ENCODE measurements at regions not wholly inside any gene's neighbourhood (a gene's known extent, or its start where the extent isn't known, plus 50 kb on each side); places are given as distances from the start of the nearest gene placed in this dataset.

DNA sequence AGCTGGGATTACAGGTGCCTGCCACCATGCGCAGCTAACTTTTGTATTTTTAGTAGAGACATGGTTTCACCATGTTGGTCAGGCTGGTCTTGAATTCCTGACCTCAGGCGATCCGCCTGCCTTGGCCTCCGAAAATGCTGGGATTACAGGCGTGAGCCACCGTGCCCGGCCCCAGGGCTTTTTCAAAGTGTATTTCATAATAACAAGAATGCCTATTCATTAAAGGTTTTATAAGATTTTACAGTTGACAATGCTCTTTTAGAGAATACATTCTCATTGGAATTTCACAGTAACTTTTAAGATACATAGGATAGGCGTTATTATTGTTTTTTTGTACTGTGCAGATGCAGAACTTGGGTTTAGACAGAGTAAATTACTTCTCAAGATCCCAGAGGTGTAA lies 52.6 kb upstream of the PTPRK start:
- no peak overlapping the region for H3K27ac Mint-ChIP-seq (ENCODE audit: unreplicated experiment)
- no peaks in the 10 kb centered on the region for H3K9me3 Mint-ChIP-seq (ENCODE audit: unreplicated experiment)
- no peak for DNase-seq
- H3K27me3 Mint-ChIP-seq (ENCODE audit: unreplicated experiment), result peaks cover 2% of the 10 kb centered on the region
- H3K36me3 Mint-ChIP-seq (ENCODE audit: unreplicated experiment), result no peaks in the 10 kb centered on the region
- TF ChIP-seq, protein P1, sequence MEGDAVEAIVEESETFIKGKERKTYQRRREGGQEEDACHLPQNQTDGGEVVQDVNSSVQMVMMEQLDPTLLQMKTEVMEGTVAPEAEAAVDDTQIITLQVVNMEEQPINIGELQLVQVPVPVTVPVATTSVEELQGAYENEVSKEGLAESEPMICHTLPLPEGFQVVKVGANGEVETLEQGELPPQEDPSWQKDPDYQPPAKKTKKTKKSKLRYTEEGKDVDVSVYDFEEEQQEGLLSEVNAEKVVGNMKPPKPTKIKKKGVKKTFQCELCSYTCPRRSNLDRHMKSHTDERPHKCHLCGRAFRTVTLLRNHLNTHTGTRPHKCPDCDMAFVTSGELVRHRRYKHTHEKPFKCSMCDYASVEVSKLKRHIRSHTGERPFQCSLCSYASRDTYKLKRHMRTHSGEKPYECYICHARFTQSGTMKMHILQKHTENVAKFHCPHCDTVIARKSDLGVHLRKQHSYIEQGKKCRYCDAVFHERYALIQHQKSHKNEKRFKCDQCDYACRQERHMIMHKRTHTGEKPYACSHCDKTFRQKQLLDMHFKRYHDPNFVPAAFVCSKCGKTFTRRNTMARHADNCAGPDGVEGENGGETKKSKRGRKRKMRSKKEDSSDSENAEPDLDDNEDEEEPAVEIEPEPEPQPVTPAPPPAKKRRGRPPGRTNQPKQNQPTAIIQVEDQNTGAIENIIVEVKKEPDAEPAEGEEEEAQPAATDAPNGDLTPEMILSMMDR (IDR thresholded peaks at IDR 0.05; ENCODE audit: partially characterized antibody, unreplicated experiment), result no peak
- no peaks in the 10 kb centered on the region for H3K4me1 Mint-ChIP-seq (ENCODE audit: low read depth, unreplicated experiment)
- H3K4me3 Mint-ChIP-seq (ENCODE audit: unreplicated experiment), result no peak overlapping the region

DNA sequence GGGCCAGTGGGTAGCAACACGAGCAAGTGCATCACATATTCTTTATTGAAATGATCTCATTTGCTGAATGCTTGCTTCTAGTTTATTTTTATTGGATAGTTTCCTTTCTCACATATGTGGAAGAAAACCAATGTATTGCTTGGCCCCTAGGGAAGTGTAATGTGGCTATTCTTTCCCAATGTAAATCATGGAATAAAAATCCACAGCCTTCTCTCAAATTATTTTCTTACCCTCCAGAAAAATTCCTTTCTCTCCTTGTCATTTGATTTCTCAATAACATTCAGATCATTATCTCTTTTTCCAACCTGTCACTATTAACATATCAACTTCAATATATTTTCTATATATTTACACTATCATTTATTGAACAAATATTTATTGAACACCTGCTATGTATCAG lies 51.9 kb upstream of the PTPRK start:
- Mint-ChIP-seq H3K4me3 (ENCODE audit: unreplicated experiment) (no peak overlapping the region), H3K36me3 (ENCODE audit: unreplicated experiment) (no peaks in the 10 kb centered on the region)

DNA sequence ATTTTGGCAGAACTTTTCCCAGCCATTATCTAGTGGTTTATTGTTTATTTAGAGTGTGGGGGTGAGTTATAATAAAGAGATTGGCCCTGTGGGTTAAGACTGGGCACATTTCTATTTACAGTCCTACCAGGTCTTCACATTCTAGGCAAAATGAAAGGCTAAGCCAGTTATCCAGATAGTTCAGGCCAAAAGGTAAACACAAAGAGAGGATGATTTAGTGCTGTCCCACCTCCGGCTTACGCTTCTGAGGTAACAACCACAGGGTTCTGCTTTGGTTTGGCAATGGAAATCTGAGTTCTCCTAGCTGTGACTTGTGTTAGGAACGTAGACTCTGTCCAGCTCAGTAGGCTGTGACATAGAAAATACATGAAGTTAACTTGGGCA lies 50.3 kb upstream of the PTPRK start:
- H3K4me1 Mint-ChIP-seq (ENCODE audit: low read depth, unreplicated experiment), result no peaks in the 10 kb centered on the region
- H3K27me3 Mint-ChIP-seq (ENCODE audit: unreplicated experiment), result peaks cover 2% of the 10 kb centered on the region
- DNase-seq, result no peak
- H3K27ac Mint-ChIP-seq (ENCODE audit: unreplicated experiment), result no peak overlapping the region
- H3K36me3 Mint-ChIP-seq (ENCODE audit: unreplicated experiment), result no peaks in the 10 kb centered on the region
- no peaks in the 10 kb centered on the region for H3K9me3 Mint-ChIP-seq (ENCODE audit: unreplicated experiment)
- TF ChIP-seq, protein P1 (IDR thresholded peaks at IDR 0.05; ENCODE audit: partially characterized antibody, unreplicated experiment), result no peak
- H3K4me3 Mint-ChIP-seq (ENCODE audit: unreplicated experiment), result no peak overlapping the region

More for the DNA sequence above, 51.9 kb upstream of the PTPRK start:
- Mint-ChIP-seq H3K27ac (ENCODE audit: unreplicated experiment) (no peak overlapping the region), H3K4me1 (ENCODE audit: low read depth, unreplicated experiment) (no peaks in the 10 kb centered on the region), H3K27me3 (ENCODE audit: unreplicated experiment) (peaks cover 2% of the 10 kb centered on the region), H3K9me3 (ENCODE audit: unreplicated experiment) (no peaks in the 10 kb centered on the region)
- TF ChIP-seq, protein P1 (IDR thresholded peaks at IDR 0.05; ENCODE audit: partially characterized antibody, unreplicated experiment), result no peak
- DNase-seq, result no peak

DNA sequence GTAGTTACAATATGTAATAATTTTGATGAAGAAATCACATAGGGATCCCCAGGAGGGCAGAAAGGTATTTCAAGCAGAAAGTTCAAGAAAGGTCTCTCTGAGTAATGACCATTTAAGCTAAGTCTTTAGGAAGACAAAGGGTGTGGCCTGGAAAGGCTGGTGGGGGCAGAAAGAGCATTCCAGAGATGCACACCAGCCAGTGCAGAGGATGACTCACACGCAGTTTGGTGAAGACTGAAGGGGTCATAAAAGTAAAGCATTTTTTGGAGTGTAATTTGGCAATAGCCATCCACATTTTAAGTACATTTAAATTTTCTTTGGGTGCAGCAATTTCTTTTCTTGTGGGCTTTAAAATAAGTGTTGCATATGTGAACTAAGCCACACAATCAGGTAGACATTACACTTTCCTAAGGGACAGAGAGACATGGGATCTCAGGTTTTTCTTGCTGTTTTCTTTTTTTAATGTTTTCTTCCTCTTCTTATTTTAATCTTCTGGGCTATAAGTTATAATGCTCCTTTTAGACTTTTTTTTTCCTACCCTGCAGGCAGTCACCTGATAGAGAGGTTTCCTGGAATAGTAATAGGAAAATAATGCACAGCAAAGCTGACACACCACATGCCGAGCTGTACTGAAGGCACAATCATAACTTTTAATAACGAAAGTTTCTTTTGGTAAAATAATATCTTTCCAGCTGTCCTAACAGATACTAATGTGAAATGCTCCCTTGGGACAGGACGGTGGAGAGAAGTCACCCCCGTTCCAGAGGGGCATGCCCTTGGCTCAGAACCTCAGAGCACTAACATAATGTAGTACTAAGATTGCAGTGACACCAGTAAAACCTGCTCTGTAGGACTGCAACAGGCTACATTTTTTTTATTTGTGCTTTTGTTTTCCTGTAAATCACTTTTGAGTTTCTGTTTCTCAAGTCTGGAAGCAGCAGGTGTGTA lies 49.6 kb upstream of the PTPRK start:
- Mint-ChIP-seq H3K27me3 (ENCODE audit: unreplicated experiment) (peaks cover 2% of the 10 kb centered on the region), H3K4me3 (ENCODE audit: unreplicated experiment) (no peak overlapping the region), H3K36me3 (ENCODE audit: unreplicated experiment) (no peaks in the 10 kb centered on the region), H3K9me3 (ENCODE audit: unreplicated experiment) (no peaks in the 10 kb centered on the region), H3K27ac (ENCODE audit: unreplicated experiment) (no peak overlapping the region), H3K4me1 (ENCODE audit: low read depth, unreplicated experiment) (no peaks in the 10 kb centered on the region)
- no peak for DNase-seq
- TF ChIP-seq, protein P1 (IDR thresholded peaks at IDR 0.05; ENCODE audit: partially characterized antibody, unreplicated experiment), result no peak

Data from glutamatergic neuron (in vitro differentiated cells).